Transverse colon (tissue), 4 donors: ENCODE measurements at regions not wholly inside any gene's neighbourhood (a gene's known extent, or its start where the extent isn't known, plus 50 kb on each side); places are given as distances from the start of the nearest gene placed in this dataset.

Experiments used
- DNase-seq: peaks from one replicate; pipeline ENCODE4 v3.0.0-alpha.2; 2019
- H3K27ac ChIP-seq, 4 donors: fragments of 200-600 bp; sonication (generic); 2 replicates each; pipeline ENCODE4 v1.5.1; 2016 to 2018; ENCODE audit warnings: inconsistent platforms in 4 of 4
- H3K27me3 ChIP-seq: fragments of 200-600 bp; sonication (generic); 2 replicates; pipeline ENCODE4 v1.5.1; 2017; ENCODE audit warnings: inconsistent platforms
- H3K36me3 ChIP-seq, 4 donors: fragments of 200-600 bp; sonication (generic); 2 replicates each; pipeline ENCODE4 v1.5.1; 2017 to 2019; ENCODE audit warnings: inconsistent platforms in 4 of 4
- H3K4me1 ChIP-seq, 4 donors: fragments of 200-600 bp; sonication (generic); 2 replicates each; pipeline ENCODE4 v1.5.1; 2017 to 2020; ENCODE audit warnings: inconsistent platforms in 4 of 4
- H3K4me3 ChIP-seq, 4 donors: fragments of 200-600 bp; sonication (generic); 1 replicate in 1 of 4; 2 replicates in 3 of 4; pipeline versions ENCODE4 v1.5.1 to v1.6.1; 2017 to 2019; ENCODE audit warnings: inconsistent platforms in 4 of 4
- H3K9me3 ChIP-seq, 2 donors: fragments of 200-600 bp; sonication (generic); 2 replicates each; pipeline ENCODE4 v1.5.1; 2017 to 2019; ENCODE audit warnings: inconsistent platforms in 2 of 2
- CTCF ChIP-seq, 5 experiments: fragments of 200-600 bp in 3 of 5; fragments of 450-650 bp in 2 of 5; sonication (generic) in 3 of 5; IDR thresholded peaks; 1 replicate in 2 of 5; 2 replicates in 3 of 5; pipeline ENCODE4 v1.5.1; 2016 to 2017; ENCODE audit warnings: antibody characterized with exemption in 5 of 5, inconsistent platforms in 3 of 5, mild to moderate bottlenecking in 2 of 5, moderate library complexity in 1 of 5
- EP300 ChIP-seq: sonication (generic); formaldehyde crosslinking; IDR thresholded peaks from one replicate; pipeline ENCODE4 v1.6.1; 2017; ENCODE audit warnings: antibody characterized with exemption, low read depth
- POLR2A ChIP-seq: fragments of 450-650 bp; IDR thresholded peaks from one replicate; pipeline ENCODE4 v1.6.1; 2016; ENCODE audit warnings: antibody characterized with exemption, mild to moderate bottlenecking, moderate library complexity
- POLR2AphosphoS5 ChIP-seq, 3 donors: sonication (generic); formaldehyde crosslinking; IDR thresholded peaks; one replicate each; pipeline ENCODE4 v1.6.1; 2016; ENCODE audit warnings: antibody characterized with exemption in 3 of 3
- WGBS, 2 donors: methylation state at CpG; one replicate each; pipeline ENCODE4 v1.1.5; 2018; ENCODE audit warnings: low coverage in 1 of 2; 5-methylcytosine and 5-hydroxymethylcytosine counted together
- in situ Hi-C, 4 donors: fragments of 200-750 bp; cut with MboI; loops; one replicate each; pipeline versions ENCODE4 v1.15.0 to v1.15.1; 2017; ENCODE audit warnings: low sequenced_read_pairs in 3 of 4, low pct_ligation_motif_present in 1 of 4, low pct_unique_long_range_greater_than_20kb in 1 of 4
- intact Hi-C: fragments of 100-400 bp; cut with DNase I; formaldehyde crosslinking; loops from one replicate; pipeline ENCODE4 v1.15.1; 2023; ENCODE audit warnings: low total_unique reads

- 71 to 80% methylated on average over 2 of the region's 2 CpGs for WGBS, 2 donors
- Histone ChIP-seq H3K36me3 (no peaks in the 10 kb centered on the region), H3K9me3 (no peaks in the 10 kb centered on the region), H3K27ac (no peak overlapping the region), H3K4me3 (no peak overlapping the region), H3K4me1 (no peaks in the 10 kb centered on the region), H3K27me3 (no peaks in the 10 kb centered on the region)
- in situ Hi-C loops (no loop called here), intact Hi-C loops (no loop called here)
- TF ChIP-seq POLR2AphosphoS5 (IDR thresholded peaks at IDR 0.05) (no peak), CTCF (IDR thresholded peaks at IDR 0.05) (no peak), POLR2A (no peak), EP300 (no peak)
- no peak for DNase-seq
These were observed 371.7 kb downstream of the ANXA1 start for GRCh38 chr9:73523391-73523790.

GRCh38 chr9:73525350-73525749, 373.7 kb downstream of the ANXA1 start:
- in situ Hi-C loops (no loop called here), intact Hi-C loops (no loop called here)
- DNase-seq: no peak
- 72 to 85% methylated on average over 1 of the region's 1 CpG for WGBS, 2 donors
- Histone ChIP-seq H3K4me3 (no peak overlapping the region), H3K36me3 (no peaks in the 10 kb centered on the region), H3K27ac (no peak overlapping the region), H3K27me3 (no peaks in the 10 kb centered on the region), H3K4me1 (no peaks in the 10 kb centered on the region), H3K9me3 (no peaks in the 10 kb centered on the region)
- TF ChIP-seq POLR2A (no peak), CTCF (IDR thresholded peaks at IDR 0.05) (no peak), POLR2AphosphoS5 (IDR thresholded peaks at IDR 0.05) (no peak), EP300 (no peak)

GRCh38 chr9:73527521-73527920, 375.9 kb downstream of the ANXA1 start:
- Histone ChIP-seq H3K9me3 (no peaks in the 10 kb centered on the region), H3K27me3 (no peaks in the 10 kb centered on the region), H3K36me3 (no peaks in the 10 kb centered on the region), H3K4me1 (no peaks in the 10 kb centered on the region), H3K4me3 (no peak overlapping the region), H3K27ac (no peak overlapping the region)
- DNase-seq: no peak
- no peak for TF ChIP-seq CTCF (IDR thresholded peaks at IDR 0.05)
- TF ChIP-seq EP300: no peak
- TF ChIP-seq POLR2AphosphoS5 (IDR thresholded peaks at IDR 0.05): no peak
- no peak for TF ChIP-seq POLR2A
- intact Hi-C loops: no loop called here
- in situ Hi-C loops: no loop called here
- 77% methylated on average over 1 of the region's 1 CpG; no CpG with 5 or more reads in 1 of the 2 donors for WGBS, 2 donors

- Histone ChIP-seq H3K4me1 (no peaks in the 10 kb centered on the region), H3K27me3 (no peaks in the 10 kb centered on the region), H3K4me3 (no peak overlapping the region), H3K36me3 (no peaks in the 10 kb centered on the region), H3K27ac (no peak overlapping the region), H3K9me3 (no peaks in the 10 kb centered on the region)
- TF ChIP-seq POLR2A (no peak), POLR2AphosphoS5 (IDR thresholded peaks at IDR 0.05) (no peak), EP300 (no peak)
- in situ Hi-C loops: no loop called here
- intact Hi-C loops: no loop called here
- no peak for DNase-seq
- WGBS, 2 donors: 62 to 78% methylated on average over 3 to 4 of the region's 4 CpGs
These were observed 377.3 kb downstream of the ANXA1 start for GRCh38 chr9:73528926-73529325.

GRCh38 chr9:73529666-73530065, 378.0 kb downstream of the ANXA1 start:
- no peaks in the 10 kb centered on the region for H3K36me3 ChIP-seq
- intact Hi-C loops (no loop called here), in situ Hi-C loops (no loop called here)
- H3K27ac ChIP-seq: no peak overlapping the region
- no peak overlapping the region for H3K4me3 ChIP-seq
- no peaks in the 10 kb centered on the region for H3K27me3 ChIP-seq
- no peak for TF ChIP-seq EP300
- TF ChIP-seq CTCF (IDR thresholded peaks at IDR 0.05): no peak
- TF ChIP-seq POLR2A: no peak
- no peak for TF ChIP-seq POLR2AphosphoS5 (IDR thresholded peaks at IDR 0.05)
- DNase-seq: no peak
- 80 to 91% methylated on average over 1 of the region's 1 CpG for WGBS, 2 donors
- H3K9me3 ChIP-seq: no peaks in the 10 kb centered on the region
- no peaks in the 10 kb centered on the region for H3K4me1 ChIP-seq
